Heart left ventricle (tissue), 16 donors: ENCODE measurements at regions not wholly inside any gene's neighbourhood (a gene's known extent, or its start where the extent isn't known, plus 50 kb on each side); places are given as distances from the start of the nearest gene placed in this dataset.
"Not testable (repeated sequence)": the region's sequence is repeated elsewhere in the genome, so short reads cannot be mapped to it uniquely, and the experiment has no call there.

ENCODE experiments used
- ATAC-seq, 4 donors: fragments of 200-7000 bp; cut with Tn5 transposase; one replicate each; pipeline ENCODE4 v1.9.1; 2020 to 2022; ENCODE audit warnings: moderate library complexity in 4 of 4, mild to moderate bottlenecking in 3 of 4, moderate number of reproducible peaks in 1 of 4
- DNase-seq, 5 donors: peaks; one replicate each; pipeline ENCODE4 v3.0.0-alpha.2; 2020
- H3K27ac ChIP-seq, 12 donors: fragments of 200-600 bp; sonication (generic) in 4 of 12; one replicate each; pipeline versions ENCODE4 v1.5.0 to v1.8.0; 2016 to 2022; ENCODE audit warnings: mild to moderate bottlenecking in 2 of 12
- H3K27me3 ChIP-seq, 9 donors: fragments of 200-600 bp; sonication (generic) in 2 of 9; one replicate each; pipeline versions ENCODE4 v1.5.1 to v1.8.0; 2016 to 2022; ENCODE audit warnings: mild to moderate bottlenecking in 3 of 9
- H3K36me3 ChIP-seq, 9 donors: fragments of 200-600 bp; sonication (generic) in 2 of 9; one replicate each; pipeline versions ENCODE4 v1.5.0 to v1.8.0; 2018 to 2022; ENCODE audit warnings: mild to moderate bottlenecking in 2 of 9
- H3K4me1 ChIP-seq, 12 donors: fragments of 200-600 bp; sonication (generic) in 4 of 12; one replicate each; pipeline versions ENCODE4 v1.5.0 to v1.8.0; 2016 to 2022; ENCODE audit warnings: mild to moderate bottlenecking in 3 of 12
- H3K4me3 ChIP-seq, 12 donors: fragments of 200-600 bp; sonication (generic) in 4 of 12; one replicate each; pipeline versions ENCODE4 v1.5.0 to v1.8.0; 2017 to 2022; ENCODE audit warnings: mild to moderate bottlenecking in 9 of 12, moderate library complexity in 4 of 12
- H3K9me3 ChIP-seq, 12 donors: fragments of 200-600 bp; sonication (generic) in 4 of 12; one replicate each; pipeline versions ENCODE4 v1.5.0 to v1.8.0; 2016 to 2022; ENCODE audit warnings: mild to moderate bottlenecking in 1 of 12
- WGBS, 4 donors: extraction: QIAGEN DNeasy Blood & Tissue Kit in 2 of 4; methylation state at CpG; one replicate each; pipeline versions ENCODE4 v1.1.5 to v1.1.7; 2013 to 2018; 5-methylcytosine and 5-hydroxymethylcytosine counted together
- intact Hi-C, 10 donors: fragments of 100-400 bp; cut with DNase I; formaldehyde crosslinking; loops; one replicate each; pipeline versions ENCODE4 v1.11.1 to v1.14.2; 2022
- donor health status: ischemic (EF 13 %, LVEDD 7.1; RV severe dilation, severe dysfunction).
- donor health status: healthy with polysubstance abuse.
- donor health status: DM: no; HTN: yes; CAD: no.
- donor health status: DM: no; HTN: no; CAD: no.
- donor health status: ischemic (EF 25% LVEDD 6.9; RV normal size, moderate dysfunction).
- donor health status: ischemic (EF 25% LVEDD 5.7; RV mildly dilated, moderate dysfunction).
- donor health status: healthy.
- donor health status: DM: yes; HTN: yes; CAD: no.
- donor health status: ischemic (EF 35%, LVEDD 5.7; RV mildly dilated, moderate dysfunction).
- donor health status: nonischemic (EF 11% LVEDD 7.7; RV severe dilation, severe dysfunction).
- donor health status: DM: yes; HTN: yes; CAD: no.
- donor health status: PGD.
- donor health status: ischemic (EF 29% LVEDD 5.4; RV normal size, mild dysfunction).
- donor health status: nonischemic (EF 23%, LVEDD 6.1; RV moderate dilation, normal function).

DNA sequence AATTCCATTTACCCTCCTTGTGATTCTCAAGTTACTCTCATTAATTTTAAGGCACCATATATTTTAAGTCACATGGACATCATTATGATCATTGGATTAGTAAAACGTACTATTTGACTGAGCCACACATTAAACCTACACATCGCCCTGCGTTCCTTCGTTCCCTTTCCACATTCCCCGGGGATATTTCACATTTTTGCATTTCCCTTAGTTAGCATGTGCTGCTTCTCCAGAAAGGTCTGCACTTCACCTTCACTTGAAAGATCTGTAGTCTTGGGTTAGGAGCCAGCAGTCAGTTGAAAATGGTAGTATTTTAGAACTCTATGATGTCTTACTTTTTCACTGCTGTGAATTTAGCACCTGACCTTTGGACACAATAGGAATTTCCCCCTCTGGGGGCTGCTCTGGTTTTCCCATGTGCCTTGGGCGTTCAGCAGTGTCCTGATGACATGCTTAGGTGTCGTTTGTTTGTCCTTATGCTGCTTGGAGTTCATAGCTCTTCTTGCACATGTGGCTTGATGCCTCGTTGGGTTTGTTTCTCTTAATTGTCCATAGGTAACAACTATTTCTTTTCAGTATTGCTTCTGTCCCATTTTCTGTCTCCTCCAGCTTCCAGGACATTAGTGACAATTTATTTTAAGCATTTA is 56.9 kb upstream of the NBPF20 start:
- H3K27me3 ChIP-seq = peaks cover 0 to 16% (median 0%) of the 10 kb centered on the region in 9 donors
- H3K36me3 ChIP-seq, ATAC-seq, H3K9me3 ChIP-seq, H3K4me3 ChIP-seq, intact Hi-C loops, H3K27ac ChIP-seq, DNase-seq, H3K4me1 ChIP-seq: not testable (repeated sequence)
- 30 to 42% (median 37%) methylated on average over 7 to 8 of the region's 8 CpGs for WGBS, 4 donors

DNA sequence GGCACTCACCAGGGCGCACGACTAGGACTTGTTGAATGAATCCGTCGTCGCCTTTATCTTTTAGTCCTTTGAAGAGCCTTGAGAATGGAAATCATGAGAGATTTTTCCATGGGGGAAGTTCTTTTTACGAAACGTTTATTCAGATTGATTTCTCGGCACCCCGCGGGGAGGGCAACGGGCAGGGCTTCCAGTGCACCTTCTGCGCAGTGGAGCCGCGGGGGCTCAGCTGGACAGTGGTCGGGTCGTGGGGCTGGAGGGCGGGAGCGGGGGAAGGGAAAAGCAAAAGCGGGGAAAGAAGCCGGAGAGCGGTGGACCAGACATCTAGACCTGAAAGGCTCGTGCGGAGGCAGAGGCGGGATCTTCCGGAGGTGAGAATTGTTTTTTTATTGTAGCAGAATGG is 50.6 kb upstream of the NBPF20 start:
- H3K36me3 ChIP-seq, H3K27ac ChIP-seq, intact Hi-C loops, H3K9me3 ChIP-seq, H3K4me1 ChIP-seq, ATAC-seq: not testable (repeated sequence)
- Histone ChIP-seq H3K4me3 (peak overlapping the region in 6 of 12 donors; percentile 1 to 26 (median 10)), H3K27me3 (peaks cover 0 to 19% (median 2%) of the 10 kb centered on the region in 9 donors)
- WGBS, 4 donors = 1 to 3% (median 2%) methylated on average over 14 to 25 of the region's 25 CpGs
- peak in 1 of 5 donors; percentile 6 for DNase-seq

DNA sequence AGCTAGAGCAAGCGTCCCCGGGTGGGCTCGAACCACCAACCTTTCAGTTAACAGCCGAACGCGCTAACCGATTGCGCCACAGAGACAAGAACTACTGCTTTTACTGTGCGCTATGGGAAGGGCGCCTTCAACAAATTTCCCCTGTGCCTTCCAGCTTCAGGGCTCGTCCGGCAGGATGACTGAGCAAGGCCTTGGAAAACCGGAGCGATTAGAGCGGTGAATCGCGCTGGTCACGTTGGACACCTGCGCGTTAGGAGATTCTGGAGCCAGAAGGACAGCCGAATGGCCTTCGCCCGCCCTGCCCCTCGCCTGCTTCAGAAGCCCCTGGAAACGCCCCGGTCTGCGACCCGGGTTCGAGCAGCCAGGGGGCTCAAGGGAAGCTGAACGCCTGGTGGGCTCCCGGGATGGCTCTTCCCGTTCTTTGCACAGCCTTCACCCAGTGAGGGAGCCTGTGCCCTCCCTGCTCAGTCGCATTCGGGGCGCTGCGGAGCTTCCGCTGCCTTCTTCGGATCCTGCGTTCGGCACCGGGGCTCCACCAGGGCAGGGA is 50.0 kb upstream of the NBPF20 start:
- ATAC-seq, intact Hi-C loops: not testable (repeated sequence)
- H3K4me3 ChIP-seq = peak overlapping the region in 6 of 12 donors; percentile 1 to 26 (median 10)

More for the DNA sequence above, 50.0 kb upstream of the NBPF20 start:
- 2% methylated on average over 38 to 41 of the region's 41 CpGs; no CpG with 5 or more reads in 2 of the 4 donors for WGBS, 4 donors
- not testable (repeated sequence) for H3K36me3 ChIP-seq, H3K4me1 ChIP-seq, H3K27ac ChIP-seq, H3K9me3 ChIP-seq
- DNase-seq = peak in 1 of 5 donors; percentile 24
- H3K27me3 ChIP-seq = peaks cover 0 to 19% (median 2%) of the 10 kb centered on the region in 9 donors
